Lower leg skin (tissue), 3 donors: ENCODE measurements at regions not wholly inside any gene's neighbourhood (a gene's known extent, or its start where the extent isn't known, plus 50 kb on each side); places are given as distances from the start of the nearest gene placed in this dataset.

ENCODE experiments used
- CTCF ChIP-seq, 3 donors: fragments of 450-650 bp; IDR thresholded peaks; one replicate each; pipeline ENCODE4 v1.5.1; 2016; ENCODE audit warnings: antibody characterized with exemption in 3 of 3, mild to moderate bottlenecking in 3 of 3, moderate library complexity in 2 of 3
- POLR2A ChIP-seq, 2 donors: fragments of 450-650 bp; IDR thresholded peaks; one replicate each; pipeline ENCODE4 v1.6.1; 2016 to 2017; ENCODE audit warnings: antibody characterized with exemption in 2 of 2, mild to moderate bottlenecking in 1 of 2, moderate library complexity in 1 of 2

DNA sequence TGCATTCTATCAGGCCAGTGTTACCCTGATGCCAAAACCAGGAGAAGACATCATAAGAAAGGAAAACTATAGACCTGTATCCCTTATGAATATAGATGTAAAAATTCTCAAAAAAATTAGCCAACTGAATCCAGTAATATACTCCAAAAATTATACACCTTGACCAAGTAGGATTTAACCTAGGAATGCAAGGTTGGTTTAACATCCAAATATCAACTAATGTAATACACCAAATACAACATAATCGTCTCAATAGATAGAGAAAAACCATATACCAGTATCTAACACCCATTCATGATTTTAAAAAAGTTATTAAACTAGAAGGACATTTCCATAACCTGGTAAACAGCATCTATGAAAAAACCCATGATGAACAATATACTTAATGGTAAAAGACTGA, 56.5 kb upstream of the SELENOK start:
- TF ChIP-seq POLR2A (IDR thresholded peaks at IDR 0.05) (no peak), CTCF (IDR thresholded peaks at IDR 0.05) (no peak)
